H1 (cell line): ENCODE measurements at regions not wholly inside any gene's neighbourhood (a gene's known extent, or its start where the extent isn't known, plus 50 kb on each side); places are given as distances from the start of the nearest gene placed in this dataset.

Experiments used
- ATF2 ChIP-seq: IDR thresholded peaks from 2 replicates; pipeline ENCODE4 v1.6.1; 2012; ENCODE audit warnings: low read length, inconsistent platforms

GRCh38 chr14:65910108-65910786 lies 497.7 kb downstream of the FUT8 start (continued):
- no peak for TF ChIP-seq ATF2
